Trophoblast cell (in vitro differentiated cells and primary cell): ENCODE measurements at regions not wholly inside any gene's neighbourhood (a gene's known extent, or its start where the extent isn't known, plus 50 kb on each side); places are given as distances from the start of the nearest gene placed in this dataset.

Experiments used
- DNase-seq, 2 donors: peaks; one replicate each; pipeline ENCODE4 v3.0.0-alpha.2; 2016
- H2AFZ ChIP-seq: 2 replicates; pipeline ENCODE4 v1.6.1; 2013; ENCODE audit warnings: low read length, moderate library complexity, mild to moderate bottlenecking; ENCODE audit not compliant: insufficient read depth, poor library complexity
- H2AK5ac ChIP-seq: 2 replicates; pipeline ENCODE4 v1.6.1; 2013; ENCODE audit warnings: mild to moderate bottlenecking, low read length
- H2BK120ac ChIP-seq: 2 replicates; pipeline ENCODE4 v1.6.1; 2013; ENCODE audit warnings: low read length, mild to moderate bottlenecking, moderate library complexity; ENCODE audit not compliant: insufficient read depth, poor library complexity
- H2BK12ac ChIP-seq: 2 replicates; pipeline ENCODE4 v1.6.1; 2013; ENCODE audit warnings: mild to moderate bottlenecking, low read length, moderate library complexity
- H2BK5ac ChIP-seq: 2 replicates; pipeline ENCODE4 v1.6.1; 2013; ENCODE audit warnings: low read length, low read depth, moderate library complexity, mild to moderate bottlenecking; ENCODE audit not compliant: poor library complexity
- H3K14ac ChIP-seq: 2 replicates; pipeline ENCODE4 v1.6.1; 2013; ENCODE audit warnings: mild to moderate bottlenecking, low read length
- H3K18ac ChIP-seq: 2 replicates; pipeline ENCODE4 v1.6.1; 2013; ENCODE audit warnings: mild to moderate bottlenecking, low read length
- H3K23ac ChIP-seq: 2 replicates; pipeline ENCODE4 v1.6.1; 2013; ENCODE audit warnings: low read length
- H3K27ac ChIP-seq: 2 replicates; pipeline ENCODE4 v1.5.1; 2013; ENCODE audit warnings: low read depth, mild to moderate bottlenecking, inconsistent platforms, low read length, moderate library complexity
- H3K27me3 ChIP-seq: 2 replicates; pipeline ENCODE4 v1.6.1; 2013; ENCODE audit warnings: inconsistent platforms, mild to moderate bottlenecking, low read length, moderate library complexity; ENCODE audit not compliant: insufficient read depth
- H3K36me3 ChIP-seq, 2 experiments: 1 replicate in 1 of 2; 2 replicates in 1 of 2; pipeline ENCODE4 v1.6.1; 2013; ENCODE audit warnings: low read length in 2 of 2, mild to moderate bottlenecking in 2 of 2, moderate library complexity in 1 of 2; ENCODE audit not compliant: insufficient read depth in 2 of 2, control insufficient read depth in 1 of 2
- H3K4ac ChIP-seq: 2 replicates; pipeline ENCODE4 v1.6.1; 2013; ENCODE audit warnings: low read depth, mild to moderate bottlenecking, low read length, moderate library complexity
- H3K4me1 ChIP-seq, 2 experiments: 1 replicate in 1 of 2; 2 replicates in 1 of 2; pipeline ENCODE4 v1.6.1; 2013; ENCODE audit warnings: low read length in 2 of 2, mild to moderate bottlenecking in 2 of 2, moderate library complexity in 1 of 2; ENCODE audit not compliant: insufficient read depth in 2 of 2, control insufficient read depth in 1 of 2
- H3K4me2 ChIP-seq: 2 replicates; pipeline ENCODE4 v1.6.1; 2013; ENCODE audit warnings: inconsistent platforms, mild to moderate bottlenecking, low read length, moderate library complexity
- H3K4me3 ChIP-seq: 2 replicates; pipeline ENCODE4 v1.5.1; 2013; ENCODE audit warnings: mild to moderate bottlenecking, low read depth, low read length, inconsistent platforms
- H3K79me1 ChIP-seq: one replicate; pipeline ENCODE4 v1.6.1; 2013; ENCODE audit warnings: low read length
- H3K79me2 ChIP-seq: 2 replicates; pipeline ENCODE4 v1.6.1; 2013; ENCODE audit warnings: low read length, mild to moderate bottlenecking; ENCODE audit not compliant: control insufficient read depth, insufficient read depth, poor library complexity
- H3K9ac ChIP-seq: 2 replicates; pipeline ENCODE4 v1.6.1; 2013; ENCODE audit warnings: mild to moderate bottlenecking, low read length
- H3K9me3 ChIP-seq: 2 replicates; pipeline ENCODE4 v1.6.1; 2013; ENCODE audit warnings: low read depth, mild to moderate bottlenecking, control low read depth, inconsistent platforms, low read length; ENCODE audit not compliant: insufficient read depth
- H4K12ac ChIP-seq: 2 replicates; pipeline ENCODE4 v1.6.1; 2013; ENCODE audit warnings: low read depth, mild to moderate bottlenecking, low read length, moderate library complexity
- H4K8ac ChIP-seq: 2 replicates; pipeline ENCODE4 v1.6.1; 2013; ENCODE audit warnings: low read depth, mild to moderate bottlenecking, low read length, moderate library complexity
- H4K91ac ChIP-seq: one replicate; pipeline ENCODE4 v1.6.1; 2013; ENCODE audit warnings: low read depth, mild to moderate bottlenecking, low read length, moderate library complexity
- WGBS: extraction: QIAGEN DNeasy Blood & Tissue Kit; methylation state at CpG from one replicate; pipeline ENCODE4 v1.1.7; 2013; ENCODE audit warnings: missing lambda C conversion rate; ENCODE audit not compliant: insufficient read length, insufficient coverage; ENCODE audit errors: extremely low coverage; 5-methylcytosine and 5-hydroxymethylcytosine counted together

- Histone ChIP-seq H3K14ac (no peak overlapping the region), H3K4me2 (no peak overlapping the region), H3K4me3 (no peak overlapping the region), H2AFZ (no peak overlapping the region), H4K91ac (no peak overlapping the region), H3K36me3 (no peaks in the 10 kb centered on the region), H3K18ac (no peak overlapping the region), H3K27ac (no peak overlapping the region), H3K9me3 (no peaks in the 10 kb centered on the region), H2BK5ac (no peak overlapping the region), H3K4me1 (peaks cover 0 to 2% of the 10 kb centered on the region in 2 experiments), H2BK12ac (no peak overlapping the region), H3K79me2 (no peaks in the 10 kb centered on the region), H4K12ac (no peak overlapping the region), H4K8ac (no peak overlapping the region), H2AK5ac (no peak overlapping the region), H3K79me1 (no peaks in the 10 kb centered on the region), H2BK120ac (no peak overlapping the region), H3K23ac (no peak overlapping the region), H3K9ac (no peak overlapping the region), H3K27me3 (no peaks in the 10 kb centered on the region), H3K4ac (no peak overlapping the region)
- no peak for DNase-seq
- no CpG with 5 or more reads among the region's 1 CpG for WGBS
Measured at GRCh38 chr9:71583792-71584191, 184.5 kb downstream of the CEMIP2 start.

- Histone ChIP-seq H3K79me2 (no peaks in the 10 kb centered on the region), H3K4ac (no peak overlapping the region), H3K14ac (no peak overlapping the region), H2BK12ac (no peak overlapping the region), H3K27me3 (no peaks in the 10 kb centered on the region), H2BK120ac (no peak overlapping the region), H3K9ac (no peak overlapping the region), H2BK5ac (no peak overlapping the region), H3K36me3 (no peaks in the 10 kb centered on the region), H3K9me3 (no peaks in the 10 kb centered on the region), H2AFZ (no peak overlapping the region), H3K23ac (no peak overlapping the region), H2AK5ac (no peak overlapping the region), H3K79me1 (no peaks in the 10 kb centered on the region), H3K4me1 (peaks cover 0 to 2% of the 10 kb centered on the region in 2 experiments), H4K12ac (no peak overlapping the region), H4K8ac (no peak overlapping the region), H3K27ac (no peak overlapping the region), H3K4me3 (no peak overlapping the region), H4K91ac (no peak overlapping the region), H3K4me2 (no peak overlapping the region), H3K18ac (no peak overlapping the region)
- no peak for DNase-seq
- WGBS, result no CpG with 5 or more reads among the region's 2 CpGs
Measured at GRCh38 chr9:71582347-71582746, 186.0 kb downstream of the CEMIP2 start.

GRCh38 chr9:71581101-71581500 lies 187.2 kb downstream of the CEMIP2 start:
- WGBS, result no CpG with 5 or more reads among the region's 2 CpGs
- Histone ChIP-seq H3K4me1 (peaks cover 0 to 2% of the 10 kb centered on the region in 2 experiments), H4K91ac (no peak overlapping the region), H3K36me3 (no peaks in the 10 kb centered on the region), H3K9ac (no peak overlapping the region), H3K4ac (no peak overlapping the region), H3K9me3 (no peaks in the 10 kb centered on the region), H2BK12ac (no peak overlapping the region), H3K4me3 (no peak overlapping the region), H2AK5ac (no peak overlapping the region), H3K4me2 (no peak overlapping the region), H3K79me1 (no peaks in the 10 kb centered on the region), H4K8ac (no peak overlapping the region), H3K27ac (no peak overlapping the region), H3K14ac (no peak overlapping the region), H2AFZ (no peak overlapping the region), H3K23ac (no peak overlapping the region), H3K18ac (no peak overlapping the region), H3K27me3 (no peaks in the 10 kb centered on the region), H2BK120ac (no peak overlapping the region), H4K12ac (no peak overlapping the region), H2BK5ac (no peak overlapping the region), H3K79me2 (no peaks in the 10 kb centered on the region)
- DNase-seq, result no peak

GRCh38 chr9:71571186-71571585 lies 197.1 kb downstream of the CEMIP2 start:
- no peaks in the 10 kb centered on the region for H3K79me2 ChIP-seq
- no peaks in the 10 kb centered on the region for H3K9me3 ChIP-seq
- no peaks in the 10 kb centered on the region for H3K27me3 ChIP-seq
- DNase-seq, result no peak
- peak overlapping the region; percentile 71 for H2BK12ac ChIP-seq
- H2AK5ac ChIP-seq, result no peak overlapping the region
- H2BK5ac ChIP-seq, result peak overlapping the region; percentile 21
- no peak overlapping the region for H3K4ac ChIP-seq
- no peak overlapping the region for H3K27ac ChIP-seq
- peak overlapping the region; percentile 47 for H4K91ac ChIP-seq
- H3K36me3 ChIP-seq, result no peaks in the 10 kb centered on the region
- no peaks in the 10 kb centered on the region for H3K79me1 ChIP-seq
- no peak overlapping the region for H4K8ac ChIP-seq
- no peak overlapping the region for H3K14ac ChIP-seq
- H4K12ac ChIP-seq, result no peak overlapping the region
- H3K4me3 ChIP-seq, result no peak overlapping the region
- no CpG with 5 or more reads among the region's 4 CpGs for WGBS
- H3K9ac ChIP-seq, result no peak overlapping the region
- H3K4me1 ChIP-seq, result peaks cover 0 to 3% of the 10 kb centered on the region in 2 experiments
- H2AFZ ChIP-seq, result no peak overlapping the region
- H3K18ac ChIP-seq, result no peak overlapping the region
- no peak overlapping the region for H3K23ac ChIP-seq
- no peak overlapping the region for H3K4me2 ChIP-seq
- H2BK120ac ChIP-seq, result no peak overlapping the region
